Vagina (tissue), 2 donors: ENCODE measurements at regions not wholly inside any gene's neighbourhood (a gene's known extent, or its start where the extent isn't known, plus 50 kb on each side); places are given as distances from the start of the nearest gene placed in this dataset.

Source experiments
- CTCF ChIP-seq, 3 experiments: fragments of 450-650 bp in 2 of 3; fragments of 200-600 bp in 1 of 3; sonication (generic) in 1 of 3; IDR thresholded peaks; one replicate each; pipeline ENCODE4 v1.5.1; 2017 to 2019; ENCODE audit warnings: antibody characterized with exemption in 3 of 3, mild to moderate bottlenecking in 2 of 3, moderate library complexity in 2 of 3
- POLR2A ChIP-seq, 2 donors: fragments of 450-650 bp; IDR thresholded peaks; one replicate each; pipeline ENCODE4 v1.6.1; 2017; ENCODE audit warnings: antibody characterized with exemption in 2 of 2, mild to moderate bottlenecking in 2 of 2, moderate library complexity in 2 of 2
- POLR2AphosphoS5 ChIP-seq, 2 donors: sonication (generic); formaldehyde crosslinking; IDR thresholded peaks; one replicate each; pipeline ENCODE4 v1.9.0; 2017; ENCODE audit warnings: antibody characterized with exemption in 2 of 2, mild to moderate bottlenecking in 2 of 2, low read depth in 1 of 2; ENCODE audit not compliant: insufficient read depth in 1 of 2

GRCh38 chr5:163363389-163363788, 74.0 kb upstream of the CCNG1 start:
- TF ChIP-seq POLR2A (IDR thresholded peaks at IDR 0.05) (no peak), CTCF (IDR thresholded peaks at IDR 0.05) (no peak), POLR2AphosphoS5 (IDR thresholded peaks at IDR 0.05; ENCODE audit: insufficient read depth in 1 of 2, low read depth in 1 of 2) (no peak)
